ENCODE measurements at regions not wholly inside any gene's neighbourhood (a gene's known extent, or its start where the extent isn't known, plus 50 kb on each side); places are given as distances from the start of the nearest gene placed in this dataset.

DNA sequence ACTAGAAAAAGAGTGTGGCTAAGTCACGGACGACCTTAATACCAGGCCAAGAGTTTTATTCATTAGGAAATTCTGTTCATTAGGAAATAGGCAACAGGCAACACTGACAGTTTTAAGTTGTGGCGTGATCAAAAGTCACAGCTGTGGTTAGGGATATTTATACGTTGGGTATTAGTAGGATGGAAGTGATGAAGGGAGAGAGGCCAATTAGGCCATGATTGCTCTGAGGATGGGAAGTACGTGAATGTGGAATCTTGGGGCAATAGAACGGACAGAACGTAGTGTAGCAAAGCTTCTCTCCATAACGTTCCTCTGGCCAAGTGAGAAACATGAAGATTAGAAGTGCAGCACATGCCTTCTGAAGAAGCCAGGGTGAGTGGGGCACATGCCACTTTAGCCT lies 290.1 kb upstream of the ZNF608 start:
- DNase-seq (ENCODE audit: insufficient read length, low spot score), result no peak
- no peak for FAIRE-seq

DNA sequence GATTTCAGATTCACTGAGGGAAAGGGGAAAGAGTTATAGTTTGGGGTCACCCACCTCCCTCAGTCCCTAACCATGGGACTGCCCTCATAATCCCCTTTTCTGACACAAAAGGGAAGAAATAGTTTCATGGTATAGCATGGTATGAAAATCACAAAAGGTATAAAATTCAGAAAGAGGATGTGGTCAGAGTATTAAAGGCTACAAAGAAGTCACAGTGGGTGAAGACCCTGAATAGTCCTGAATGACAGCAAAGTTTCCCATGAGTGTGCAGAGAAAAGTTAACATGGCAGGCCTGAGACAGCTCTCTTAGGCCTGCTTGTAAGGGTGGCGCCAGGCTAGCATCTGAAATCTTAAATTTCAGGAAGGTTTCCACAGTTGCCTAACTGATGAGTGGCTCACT lies 290.6 kb upstream of the ZNF608 start:
- DNase-seq (ENCODE audit: insufficient read length, low spot score) (no peak), FAIRE-seq (no peak)

DNA sequence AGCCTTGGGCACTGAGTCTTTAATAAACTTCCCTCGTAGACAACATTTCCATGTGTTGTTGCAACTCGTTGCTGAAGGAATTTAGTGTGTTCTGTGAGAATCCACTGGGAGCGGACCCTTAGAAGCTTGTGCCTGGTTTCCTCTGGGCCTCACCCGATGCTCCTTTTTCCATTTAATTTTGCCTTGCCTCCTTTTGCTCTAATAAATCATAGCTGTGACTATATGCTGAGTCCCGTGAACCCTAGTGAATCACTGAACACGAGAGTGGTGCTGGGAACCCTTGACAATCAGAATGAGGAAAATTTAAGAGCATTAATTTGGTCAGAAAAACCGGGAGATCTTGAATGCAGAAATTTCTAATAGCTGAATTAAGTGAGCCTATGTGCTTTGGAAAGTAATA lies 291.1 kb upstream of the ZNF608 start:
- DNase-seq (ENCODE audit: insufficient read length, low spot score) (no peak), FAIRE-seq (no peak)

DNA sequence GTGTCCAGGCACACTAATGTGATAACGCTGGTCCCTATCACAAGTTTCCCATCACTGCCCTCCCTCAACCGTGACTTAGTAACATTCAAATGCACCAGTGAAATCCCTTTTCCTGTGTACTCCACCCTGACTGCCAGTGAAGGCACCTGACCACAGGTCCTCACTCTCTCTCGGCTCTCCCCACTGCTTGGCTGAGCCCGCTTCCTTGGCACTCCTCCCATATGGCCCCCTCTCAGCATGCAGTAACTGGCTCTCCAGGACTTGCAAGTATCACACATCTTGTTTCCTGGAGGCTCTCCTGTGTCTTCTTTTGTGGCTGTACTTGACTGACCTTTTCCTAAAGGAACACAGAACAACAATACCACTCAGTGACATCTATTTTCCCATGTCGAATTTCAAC lies 292.0 kb upstream of the ZNF608 start:
- DNase-seq (ENCODE audit: insufficient read length, low spot score) (no peak), FAIRE-seq (no peak)

DNA sequence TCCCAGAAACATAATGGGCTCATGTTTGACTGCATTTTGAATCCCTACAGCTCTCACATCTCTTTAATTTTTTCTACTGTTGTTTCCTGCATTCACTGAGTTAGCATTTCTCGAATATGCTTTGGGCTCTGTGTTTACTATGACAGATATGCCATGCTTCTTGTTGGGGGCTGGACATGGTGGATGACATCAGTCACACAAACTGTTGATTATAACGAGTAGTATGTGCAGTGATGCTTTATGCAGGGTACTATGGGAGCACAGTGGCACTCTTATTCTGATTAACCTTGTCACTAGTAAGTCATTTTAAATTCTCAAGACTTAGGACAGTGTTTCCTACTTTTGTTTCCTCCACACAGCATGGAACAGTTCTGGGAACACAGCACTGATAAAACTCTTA lies 295.4 kb upstream of the ZNF608 start:
- FAIRE-seq, result peak; percentile 26
- DNase-seq (ENCODE audit: insufficient read length, low spot score), result no peak

DNA sequence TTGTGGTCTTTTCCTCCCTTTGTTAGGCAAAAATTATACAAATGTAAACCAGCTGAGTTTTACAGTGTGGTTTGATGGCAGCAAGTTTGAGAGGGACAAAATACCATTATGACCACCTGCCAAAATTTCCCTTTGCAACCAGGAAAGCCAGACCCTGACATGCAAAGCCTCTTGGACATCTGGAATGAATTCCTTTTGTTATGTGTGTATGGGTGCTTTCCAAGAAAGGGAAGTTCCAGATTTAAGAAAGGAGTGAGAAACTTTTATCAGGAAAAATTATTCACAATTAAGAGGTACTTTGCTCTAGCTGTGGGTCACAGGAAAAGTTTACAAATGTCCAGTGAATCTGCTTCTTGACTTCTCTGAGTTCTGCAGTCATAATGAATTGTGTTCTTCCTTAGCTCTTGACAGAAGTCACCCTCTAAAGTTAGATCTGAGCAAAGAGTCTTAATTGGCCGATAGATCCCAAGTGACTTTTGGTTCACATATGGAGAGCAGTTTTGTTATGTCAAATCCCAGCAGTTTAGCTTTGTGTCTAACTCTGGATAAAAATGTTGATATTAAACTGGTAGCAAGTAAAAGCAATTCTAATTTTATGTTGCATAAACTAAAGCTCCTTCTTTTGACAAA lies 295.9 kb upstream of the ZNF608 start:
- FAIRE-seq (no peak), DNase-seq (ENCODE audit: insufficient read length, low spot score) (no peak)

DNA sequence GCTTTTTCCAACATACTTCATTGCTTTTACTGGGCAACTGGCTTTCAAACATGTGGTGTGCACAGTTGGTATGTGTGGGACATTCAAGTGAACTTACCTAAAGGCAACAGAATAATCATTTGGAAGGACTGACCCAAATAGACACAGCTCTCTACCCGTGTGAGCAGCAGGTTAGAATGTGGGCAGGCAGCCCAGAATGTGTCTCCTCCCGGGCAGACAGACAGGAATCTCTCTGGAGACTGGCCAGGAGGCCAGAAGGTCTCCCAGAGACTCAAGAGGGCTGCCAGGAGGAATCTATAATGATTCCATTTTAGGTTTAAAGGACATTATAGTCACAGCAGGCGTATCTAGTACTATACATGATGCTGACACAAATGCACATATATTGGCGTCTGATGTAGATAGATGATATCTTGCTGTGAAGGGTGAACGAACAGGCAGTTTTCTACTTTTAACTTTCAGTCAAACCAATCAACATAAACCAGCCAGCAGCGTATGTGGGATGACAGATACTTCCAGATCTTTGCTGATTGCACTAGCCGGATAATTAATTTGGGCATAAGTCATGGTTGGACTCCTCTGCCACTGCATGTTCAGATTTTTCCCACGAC lies 297.4 kb upstream of the ZNF608 start:
- peak; percentile 74 for FAIRE-seq
- peak; percentile 56 for DNase-seq (ENCODE audit: insufficient read length, low spot score)

DNA sequence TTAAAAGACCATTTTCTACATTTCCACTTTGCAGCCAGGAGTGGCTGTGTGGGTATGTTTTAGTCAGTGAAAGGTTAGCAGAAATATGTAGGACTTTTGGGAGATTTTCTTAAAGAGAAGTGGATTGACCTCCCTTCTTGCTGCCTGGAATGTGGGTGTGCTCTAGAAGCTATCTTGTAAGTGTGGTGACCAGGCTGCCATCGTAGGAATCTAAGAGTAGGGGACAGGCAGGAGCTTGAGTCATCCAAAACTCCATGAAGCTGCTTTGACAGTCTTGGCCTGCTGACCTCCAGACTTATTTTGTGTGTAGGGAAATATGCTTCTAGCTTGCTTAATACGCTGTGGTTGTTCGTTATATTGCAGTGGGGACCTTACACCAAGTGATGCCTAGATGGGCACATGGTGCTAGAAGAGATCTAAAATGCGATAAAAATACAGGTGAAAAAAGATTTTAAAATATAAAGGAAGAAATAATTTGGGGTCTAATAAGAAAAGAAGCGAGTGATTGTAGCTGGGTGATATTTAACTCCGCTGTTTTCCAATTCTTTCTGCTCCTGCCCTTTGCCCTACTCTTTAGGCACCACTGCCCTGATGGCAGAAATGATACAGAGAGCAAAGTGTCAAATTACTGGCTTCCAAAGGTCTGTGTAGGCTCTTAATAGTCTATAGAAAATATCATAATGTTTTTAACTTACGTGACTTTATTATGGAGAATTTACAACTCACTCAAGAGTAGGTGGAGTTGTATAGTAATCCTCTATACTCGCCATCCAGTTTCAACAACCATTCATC lies 298.2 kb upstream of the ZNF608 start:
- DNase-seq (ENCODE audit: insufficient read length, low spot score) (peak; percentile 7), FAIRE-seq (peak; percentile 20)

DNA sequence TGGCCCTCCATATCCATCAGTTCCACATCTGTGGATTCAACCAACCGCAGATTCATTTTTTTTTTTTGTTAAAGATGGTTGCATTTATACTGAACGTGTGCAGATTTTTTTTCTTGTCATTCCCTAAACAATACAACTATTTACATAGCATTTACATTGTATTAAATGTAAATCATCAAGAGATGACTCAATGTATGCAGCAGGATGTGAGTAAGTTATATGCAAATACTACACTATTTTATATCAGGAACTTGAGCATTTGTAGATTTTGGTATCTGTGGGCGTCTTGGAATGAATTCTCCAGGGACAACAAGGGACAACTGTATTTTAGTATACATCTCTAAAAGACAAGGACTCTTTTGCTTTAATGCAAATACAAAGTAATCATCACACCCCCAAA lies 299.2 kb upstream of the ZNF608 start:
- FAIRE-seq (no peak), DNase-seq (ENCODE audit: insufficient read length, low spot score) (no peak)

DNA sequence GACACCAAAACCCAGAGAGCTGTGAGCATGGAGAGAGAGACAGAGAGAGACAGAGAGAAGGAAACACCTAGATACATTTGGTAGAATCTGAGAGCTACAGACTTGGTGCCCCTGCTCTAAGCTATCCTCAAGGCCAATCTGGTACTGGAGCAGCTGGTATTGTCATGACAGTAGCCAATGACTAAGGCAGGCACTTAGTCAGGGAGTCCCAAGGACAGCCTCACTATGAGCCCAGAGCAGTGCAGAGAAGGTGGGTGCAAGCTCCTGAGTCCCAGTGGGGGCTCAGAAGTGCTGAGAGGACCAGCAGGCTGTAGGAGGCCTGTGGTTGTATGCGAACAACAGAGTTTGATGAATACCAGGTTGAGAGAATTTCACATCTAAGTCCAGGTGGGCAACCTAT lies 300.4 kb upstream of the ZNF608 start:
- FAIRE-seq (no peak), DNase-seq (ENCODE audit: insufficient read length, low spot score) (no peak)

DNA sequence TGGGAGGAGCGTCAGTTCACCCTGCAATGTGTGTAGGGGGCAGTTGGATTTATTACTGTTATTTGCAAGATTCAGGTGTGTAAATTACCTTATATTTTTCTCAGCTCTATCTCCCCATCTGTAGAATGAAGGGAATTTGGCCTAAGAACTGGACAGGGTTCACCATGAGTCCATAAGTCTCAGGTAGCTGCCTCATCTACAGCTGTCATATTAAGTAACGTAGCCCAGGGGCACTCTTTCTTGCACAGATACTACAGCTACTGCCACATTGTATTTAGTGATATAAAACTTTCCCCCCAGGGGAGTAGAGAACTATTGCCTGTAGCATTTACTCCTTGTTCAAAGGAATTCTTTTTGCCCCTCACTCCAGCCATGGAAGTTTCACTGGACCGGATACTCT lies 301.4 kb upstream of the ZNF608 start:
- FAIRE-seq (no peak), DNase-seq (ENCODE audit: insufficient read length, low spot score) (no peak)

DNA sequence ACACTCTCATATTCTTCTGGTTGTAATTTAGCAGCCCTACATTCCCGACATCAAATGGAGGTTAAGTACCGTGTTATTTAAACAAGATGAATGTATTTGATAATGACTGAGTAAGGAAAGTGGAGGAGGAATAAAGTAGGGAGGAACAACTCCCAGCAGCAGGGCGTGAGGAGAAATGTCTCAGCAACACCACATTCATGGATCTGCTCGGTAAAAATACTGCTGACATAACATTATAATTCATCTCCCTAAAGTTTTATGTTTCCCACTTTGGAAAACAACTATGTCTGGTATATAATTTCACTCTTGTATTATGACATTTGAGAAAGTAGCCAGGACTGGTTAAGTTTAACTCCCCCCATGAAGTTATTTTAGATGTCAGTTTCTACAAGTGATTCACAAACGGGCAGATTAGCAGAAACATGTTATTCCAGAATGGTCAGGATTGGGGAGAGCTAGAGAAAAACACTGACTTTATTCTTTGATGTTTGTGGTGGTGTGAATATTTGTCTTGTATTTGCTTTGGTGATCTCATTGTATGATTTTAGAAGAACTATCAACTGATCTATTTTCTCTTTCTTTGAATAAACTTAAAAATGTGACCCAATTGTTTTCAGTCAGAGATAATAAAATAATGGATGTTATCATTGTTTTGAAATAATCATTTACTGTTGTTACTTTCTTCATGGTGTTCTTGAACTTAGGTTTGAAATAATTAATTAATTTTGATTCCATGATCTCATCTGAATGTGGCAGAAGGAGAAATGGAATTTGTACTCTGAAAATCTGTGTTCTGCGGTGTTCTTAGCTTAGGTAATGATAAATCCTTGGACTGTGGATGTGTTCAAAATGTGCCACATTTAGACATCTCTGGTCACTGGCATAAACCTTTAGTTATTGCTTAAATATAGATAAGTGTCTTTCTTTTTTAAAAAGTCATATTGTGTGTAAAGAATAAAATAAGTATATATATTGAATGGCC lies 303.6 kb upstream of the ZNF608 start:
- FAIRE-seq, result no peak

DNA sequence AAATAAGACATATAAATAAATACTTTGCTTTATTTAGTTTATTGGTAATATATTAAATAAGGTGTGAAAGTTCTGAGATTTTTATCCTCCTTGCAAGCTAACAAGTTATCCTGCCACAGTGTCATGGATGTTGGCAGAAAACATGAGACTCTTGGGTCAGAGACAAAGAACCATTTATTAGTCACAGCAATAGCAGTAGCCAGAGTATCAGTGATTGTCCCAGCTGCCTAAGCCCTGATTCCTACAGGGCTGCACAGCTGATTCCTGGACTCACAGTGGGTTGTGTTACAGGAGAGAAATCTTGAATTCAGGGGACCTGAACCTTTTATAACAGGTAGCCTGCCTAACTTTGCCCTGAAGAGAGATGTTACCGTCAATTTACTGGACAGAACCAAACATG lies 304.5 kb upstream of the ZNF608 start:
- FAIRE-seq, result no peak

More for the DNA sequence above, 303.6 kb upstream of the ZNF608 start:
- DNase-seq (ENCODE audit: insufficient read length, low spot score), result no peak

DNA sequence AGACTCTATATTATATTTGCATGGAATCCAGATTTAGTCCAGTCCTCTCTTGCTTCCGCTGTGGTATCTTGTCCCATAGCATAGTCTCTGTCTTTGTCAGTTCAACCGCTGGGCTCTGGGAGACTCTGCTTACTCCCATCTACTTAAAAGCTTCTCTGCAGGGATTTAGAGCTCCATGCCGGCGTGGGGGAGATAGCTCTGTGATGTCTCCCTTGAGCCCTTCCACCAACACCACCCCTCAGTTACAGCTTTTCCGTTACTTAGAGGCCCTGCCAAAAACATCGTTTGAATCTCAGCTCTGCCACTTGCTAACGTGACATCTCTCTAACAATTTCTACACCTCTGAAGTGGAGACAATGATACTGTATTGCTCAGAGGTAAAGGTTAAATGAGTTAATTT lies 306.1 kb upstream of the ZNF608 start:
- FAIRE-seq (no peak), DNase-seq (ENCODE audit: insufficient read length, low spot score) (no peak)

More for the DNA sequence above, 304.5 kb upstream of the ZNF608 start:
- no peak for DNase-seq (ENCODE audit: insufficient read length, low spot score)

DNA sequence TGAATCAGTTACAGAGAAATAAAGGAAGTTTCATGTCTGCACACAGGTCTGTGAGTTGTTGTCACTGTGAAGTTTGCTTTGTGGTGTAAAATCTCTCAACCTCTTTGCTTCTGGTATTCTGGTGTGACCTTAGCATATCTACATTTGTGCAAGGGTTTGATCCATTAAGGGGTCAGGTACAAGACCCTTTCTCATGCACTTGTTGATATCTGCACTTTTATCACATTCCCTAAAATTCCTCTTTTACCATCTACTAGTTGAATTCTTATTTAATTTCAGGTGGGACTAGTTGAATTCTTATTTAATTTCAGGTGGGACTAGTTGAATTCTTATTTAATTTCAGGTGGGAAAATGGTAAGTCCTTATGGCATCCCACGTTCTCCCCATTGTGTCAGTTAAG lies 306.7 kb upstream of the ZNF608 start:
- no peak for FAIRE-seq
- DNase-seq (ENCODE audit: insufficient read length, low spot score), result no peak

DNA sequence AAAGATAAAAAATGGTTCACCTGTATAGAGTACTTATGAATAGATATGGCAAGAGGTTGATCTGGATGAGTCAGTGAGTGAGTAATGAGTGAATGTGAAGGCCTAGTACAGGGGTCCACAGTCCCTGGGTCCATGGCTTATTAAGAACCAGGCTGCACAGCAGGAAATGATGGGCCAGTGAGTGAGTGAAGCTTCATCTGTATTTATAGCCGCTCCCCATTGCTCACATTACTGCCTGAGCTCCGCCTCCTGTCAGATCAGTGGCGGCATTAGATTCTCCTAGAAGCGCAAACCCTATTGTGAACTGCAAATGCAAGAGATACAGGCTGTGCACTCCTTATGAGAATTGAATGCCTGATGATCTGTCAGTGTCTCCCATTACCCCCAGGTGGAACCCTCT lies 307.7 kb upstream of the ZNF608 start:
- FAIRE-seq (no peak), DNase-seq (ENCODE audit: insufficient read length, low spot score) (no peak)

DNA sequence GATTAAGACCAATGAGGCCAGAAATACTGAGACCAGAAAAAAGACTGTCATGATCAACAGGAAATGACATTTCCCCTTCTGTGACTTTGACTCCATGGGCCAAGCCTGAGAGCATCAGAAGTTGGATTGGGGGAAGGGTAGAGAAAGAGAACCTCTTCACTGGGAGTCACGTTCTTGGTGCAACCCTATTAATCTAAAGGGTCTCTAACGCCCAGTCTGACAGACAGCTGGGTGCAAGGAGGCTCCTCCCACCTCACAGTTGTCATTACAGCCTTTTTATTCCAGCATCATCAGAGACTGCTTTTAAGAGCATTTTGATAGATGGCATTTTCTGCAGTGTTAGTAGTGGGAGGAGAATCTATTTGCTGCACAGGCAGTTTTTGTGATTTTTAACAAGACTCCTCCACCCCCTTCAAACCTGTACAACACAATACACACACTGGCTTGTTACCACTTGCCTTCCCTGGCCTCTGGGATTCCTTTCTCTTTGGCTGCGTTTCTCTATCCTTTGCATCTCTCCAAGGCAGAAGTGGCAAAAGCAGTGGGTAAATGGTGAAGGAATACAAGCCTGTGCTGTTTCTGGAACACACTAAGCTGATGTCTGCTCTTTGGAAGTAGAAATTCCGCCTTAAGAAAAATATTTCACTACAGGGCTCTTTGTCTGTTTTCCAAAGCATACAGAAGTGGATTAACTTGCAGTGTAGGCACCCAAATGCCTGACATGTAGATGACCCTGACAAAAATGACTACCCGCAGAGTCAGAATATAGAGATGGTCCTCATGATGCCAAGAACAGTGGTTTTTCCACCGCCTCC lies 310.4 kb upstream of the ZNF608 start:
- DNase-seq (ENCODE audit: insufficient read length, low spot score) (no peak), FAIRE-seq (no peak)

DNA sequence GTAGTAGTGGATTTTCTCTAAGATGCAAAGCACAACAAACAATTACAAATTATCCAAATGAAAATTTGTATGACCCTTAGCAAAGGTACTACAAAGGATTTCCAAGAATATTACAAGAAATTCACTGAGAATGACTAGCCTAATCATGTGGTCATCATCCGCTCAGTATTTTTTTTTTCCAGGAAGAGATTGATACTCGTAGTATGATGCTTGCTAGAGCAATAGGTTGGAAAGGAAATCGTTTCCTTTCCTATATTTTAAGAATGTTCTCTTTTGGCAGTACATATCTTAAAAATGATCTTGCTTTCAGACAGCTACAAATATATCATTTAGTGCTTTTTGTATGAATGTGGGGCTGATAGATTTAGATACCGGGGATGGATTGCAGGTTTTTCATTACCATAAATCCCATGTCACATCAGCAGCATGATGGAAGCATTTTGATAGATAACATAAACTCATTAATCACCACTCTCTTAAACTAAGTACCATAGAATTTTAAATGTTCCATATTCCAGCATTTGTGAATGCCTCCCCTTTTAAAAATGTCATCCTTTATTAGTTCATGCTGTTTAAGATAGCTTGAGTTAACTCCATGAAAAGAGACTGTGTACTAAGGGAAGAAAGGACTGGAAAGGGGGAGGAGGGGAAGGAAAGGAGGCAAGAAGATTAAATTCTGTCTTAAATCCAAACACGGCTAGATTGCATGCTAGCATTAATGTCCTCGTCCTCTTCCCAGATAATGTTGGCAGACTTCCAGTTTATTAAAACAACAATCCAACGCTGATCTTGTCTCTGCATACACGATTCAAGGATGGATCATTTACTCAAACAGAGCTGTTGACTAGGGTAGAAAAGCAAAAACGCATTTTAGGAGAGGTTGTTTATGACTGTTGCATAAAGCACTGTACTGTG lies 311.7 kb upstream of the ZNF608 start:
- DNase-seq (ENCODE audit: insufficient read length, low spot score) (no peak), FAIRE-seq (peak; percentile 4)
